ENCODE measurements at regions not wholly inside any gene's neighbourhood (a gene's known extent, or its start where the extent isn't known, plus 50 kb on each side); places are given as distances from the start of the nearest gene placed in this dataset.

GRCh38 chr4:27234306-27234899 lies 373.8 kb downstream of the STIM2 start (continued):
- TF ChIP-seq PAX5 (IDR thresholded peaks at IDR 0.05; ENCODE audit: borderline replicate concordance, low read depth, low read length) (no peak), BCL3 (IDR thresholded peaks at IDR 0.05; ENCODE audit: borderline replicate concordance, insufficient read depth, low read depth, low read length, poor library complexity, severe bottlenecking) (no peak), RFX5 (IDR thresholded peaks at IDR 0.05; ENCODE audit: low read depth, low read length) (no peak)

GRCh38 chr4:27239641-27240040 lies 379.0 kb downstream of the STIM2 start:
- H3K9me3 ChIP-seq (replicated peaks; ENCODE audit: control insufficient read depth, insufficient read depth, low read length): no peaks in the 10 kb centered on the region
- FAIRE-seq: no peak
- no peaks in the 10 kb centered on the region for H3K27me3 ChIP-seq (replicated peaks in 1 of 2; ENCODE audit: control insufficient read depth in 2 of 2, insufficient read depth in 2 of 2, low read length in 1 of 2)
- H3K9ac ChIP-seq (ENCODE audit: control insufficient read depth, insufficient read depth, low read length): no peak overlapping the region
- intact Hi-C loops (cut with micrococcal nuclease; ENCODE audit: unreplicated experiment): no loop called here
- no TSS peak for BruUV-seq (replicated peaks)
- no peak for DNase-seq (ENCODE audit: low read depth, low spot score)
- 35% methylated on average over 4 of the region's 4 CpGs for WGBS (ENCODE audit: insufficient coverage, insufficient replicate concordance, low lambda C conversion rate, missing lambda C conversion rate)
- ChIA-PET POLR2A (no interaction called here), SMC1A (ENCODE audit: uncharacterized antibody, unreplicated experiment) (no interaction called here), RAD21 (ENCODE audit: unreplicated experiment) (no interaction called here), CTCF (no interaction called here)
- no peak overlapping the region for H3K4me2 ChIP-seq (ENCODE audit: control insufficient read depth, insufficient read depth)
- H3K79me2 ChIP-seq (ENCODE audit: control insufficient read depth, insufficient read depth, low read length): no peaks in the 10 kb centered on the region
- no peaks in the 10 kb centered on the region for H3K4me1 ChIP-seq (ENCODE audit: control insufficient read depth, insufficient read depth, low read length)
- no peaks in the 10 kb centered on the region for H3K36me3 ChIP-seq (ENCODE audit: control insufficient read depth in 2 of 2, insufficient read depth in 2 of 2, low read length in 1 of 2)
- in situ Hi-C loops (cut with MboI): no loop called here
- ATAC-seq: no peak
- H3K4me3 ChIP-seq: no peak overlapping the region
- H3K27ac ChIP-seq (ENCODE audit: control insufficient read depth, insufficient read depth): no peak overlapping the region
- no peaks in the 10 kb centered on the region for H4K20me1 ChIP-seq (ENCODE audit: control insufficient read depth, insufficient read depth)
- H2AFZ ChIP-seq (ENCODE audit: control insufficient read depth, low read depth, low read length): no peak overlapping the region
- TF ChIP-seq NR2C2 (IDR thresholded peaks at IDR 0.05; ENCODE audit: borderline replicate concordance, control insufficient read depth, insufficient read length, low read depth) (no peak), MXI1 (IDR thresholded peaks at IDR 0.05; ENCODE audit: low read depth, low read length) (no peak), SIN3A (IDR thresholded peaks at IDR 0.05; ENCODE audit: low read depth, low read length) (no peak), SKIL (IDR thresholded peaks at IDR 0.05; ENCODE audit: low read depth, poor library complexity, severe bottlenecking) (no peak), TBL1XR1 (IDR thresholded peaks at IDR 0.05; ENCODE audit: low read depth, low read length) (no peak), ZNF207 (IDR thresholded peaks at IDR 0.05; ENCODE audit: borderline replicate concordance) (no peak), YBX1 (IDR thresholded peaks at IDR 0.05) (no peak), SREBF1 (IDR thresholded peaks at IDR 0.05; ENCODE audit: low read length) (no peak), POLR2AphosphoS2 (IDR thresholded peaks at IDR 0.05; ENCODE audit: low read depth, low read length) (no peak), USF1 (IDR thresholded peaks at IDR 0.05; ENCODE audit: borderline replicate concordance, extremely low read length, insufficient read depth, low read depth, low read length) (no peak), ZSCAN29 (IDR thresholded peaks at IDR 0.05) (no peak), IKZF1 (conservative IDR thresholded peaks at IDR 0.05) (no peak), TCF12 (IDR thresholded peaks at IDR 0.05; ENCODE audit: low read depth, low read length) (no peak), SUZ12 (IDR thresholded peaks at IDR 0.05; ENCODE audit: unreplicated experiment) (no peak), HDAC2 (IDR thresholded peaks at IDR 0.05) (no peak), CEBPB (IDR thresholded peaks at IDR 0.05; ENCODE audit: borderline replicate concordance in 1 of 2, low read depth in 2 of 2, low read length in 2 of 2) (no peak)

All from GM12878 (cell line).